ENCODE measurements at regions not wholly inside any gene's neighbourhood (a gene's known extent, or its start where the extent isn't known, plus 50 kb on each side); places are given as distances from the start of the nearest gene placed in this dataset.

GRCh38 chr10:130351466-130352290, 215.5 kb downstream of the GLRX3 start:
- no peak overlapping the region for H3K4me3 ChIP-seq (ENCODE audit: low read length)
- H3K4me2 ChIP-seq (ENCODE audit: low read length) = no peak overlapping the region
- no peaks in the 10 kb centered on the region for H3K27me3 ChIP-seq (ENCODE audit: low read depth, low read length)
- H3K79me2 ChIP-seq (ENCODE audit: low read length) = no peaks in the 10 kb centered on the region
- H3K27ac ChIP-seq (ENCODE audit: low read length) = no peak overlapping the region
- no peak overlapping the region for H3K9ac ChIP-seq (ENCODE audit: low read length)
- H4K20me1 ChIP-seq (ENCODE audit: insufficient read depth, low read length) = no peaks in the 10 kb centered on the region
- no peaks in the 10 kb centered on the region for H3K36me3 ChIP-seq (replicated peaks; ENCODE audit: low read depth, low read length)
- H2AFZ ChIP-seq (ENCODE audit: low read depth, low read length) = no peak overlapping the region
- TF ChIP-seq CTCF (IDR thresholded peaks at IDR 0.05; ENCODE audit: low read depth, low read length) (no peak), EZH2phosphoT487 (IDR thresholded peaks at IDR 0.05; ENCODE audit: low read depth) (no peak)
- no peaks in the 10 kb centered on the region for H3K4me1 ChIP-seq (ENCODE audit: low read length)
- H3K9me3 ChIP-seq (ENCODE audit: insufficient read depth, low read length) = no peaks in the 10 kb centered on the region

GRCh38 chr10:130352291-130352645, 216.1 kb downstream of the GLRX3 start:
- Histone ChIP-seq H3K27ac (ENCODE audit: low read length) (no peak overlapping the region), H3K36me3 (replicated peaks; ENCODE audit: low read depth, low read length) (no peaks in the 10 kb centered on the region), H3K27me3 (ENCODE audit: low read depth, low read length) (no peaks in the 10 kb centered on the region), H3K9ac (ENCODE audit: low read length) (no peak overlapping the region), H3K79me2 (ENCODE audit: low read length) (no peaks in the 10 kb centered on the region), H2AFZ (ENCODE audit: low read depth, low read length) (no peak overlapping the region), H3K9me3 (ENCODE audit: insufficient read depth, low read length) (no peaks in the 10 kb centered on the region), H4K20me1 (ENCODE audit: insufficient read depth, low read length) (no peaks in the 10 kb centered on the region), H3K4me3 (ENCODE audit: low read length) (no peak overlapping the region), H3K4me2 (ENCODE audit: low read length) (no peak overlapping the region), H3K4me1 (ENCODE audit: low read length) (no peaks in the 10 kb centered on the region)
- TF ChIP-seq CTCF (IDR thresholded peaks at IDR 0.05; ENCODE audit: low read depth, low read length) = no peak
- no peak for TF ChIP-seq EZH2phosphoT487 (IDR thresholded peaks at IDR 0.05; ENCODE audit: low read depth)

GRCh38 chr10:130353928-130354572, 217.9 kb downstream of the GLRX3 start:
- H3K4me2 ChIP-seq (ENCODE audit: low read length) = no peak overlapping the region
- H3K9me3 ChIP-seq (ENCODE audit: insufficient read depth, low read length) = no peaks in the 10 kb centered on the region
- no peak overlapping the region for H3K9ac ChIP-seq (ENCODE audit: low read length)

More at GRCh38 chr10:130353928-130354572, 217.9 kb downstream of the GLRX3 start:
- no peaks in the 10 kb centered on the region for H4K20me1 ChIP-seq (ENCODE audit: insufficient read depth, low read length)
- H3K79me2 ChIP-seq (ENCODE audit: low read length) = no peaks in the 10 kb centered on the region
- H2AFZ ChIP-seq (ENCODE audit: low read depth, low read length) = no peak overlapping the region
- H3K27me3 ChIP-seq (ENCODE audit: low read depth, low read length) = no peaks in the 10 kb centered on the region
- no peak overlapping the region for H3K4me3 ChIP-seq (ENCODE audit: low read length)
- H3K4me1 ChIP-seq (ENCODE audit: low read length) = no peaks in the 10 kb centered on the region
- no peaks in the 10 kb centered on the region for H3K36me3 ChIP-seq (replicated peaks; ENCODE audit: low read depth, low read length)
- no peak for TF ChIP-seq CTCF (IDR thresholded peaks at IDR 0.05; ENCODE audit: low read depth, low read length)
- no peak for TF ChIP-seq EZH2phosphoT487 (IDR thresholded peaks at IDR 0.05; ENCODE audit: low read depth)
- H3K27ac ChIP-seq (ENCODE audit: low read length) = no peak overlapping the region

All from OCI-LY3 (cell line).